Suprapubic skin (tissue), 4 donors: ENCODE measurements at regions not wholly inside any gene's neighbourhood (a gene's known extent, or its start where the extent isn't known, plus 50 kb on each side); places are given as distances from the start of the nearest gene placed in this dataset.
"Not testable (repeated sequence)": the region's sequence is repeated elsewhere in the genome, so short reads cannot be mapped to it uniquely, and the experiment has no call there.

Source experiments
- DNase-seq, 2 donors: peaks; one replicate each; pipeline ENCODE4 v3.0.0-alpha.2; 2019; ENCODE audit warnings: low spot score in 2 of 2
- H3K27ac ChIP-seq: fragments of 200-600 bp; sonication (generic); one replicate; pipeline ENCODE4 v1.5.1; 2019
- H3K27me3 ChIP-seq: fragments of 200-600 bp; sonication (generic); one replicate; pipeline ENCODE4 v1.5.1; 2019
- H3K36me3 ChIP-seq: fragments of 200-600 bp; sonication (generic); one replicate; pipeline ENCODE4 v1.5.1; 2019
- H3K4me1 ChIP-seq: fragments of 200-600 bp; sonication (generic); one replicate; pipeline ENCODE4 v1.5.1; 2019
- H3K4me3 ChIP-seq: fragments of 200-600 bp; sonication (generic); one replicate; pipeline ENCODE4 v1.5.1; 2019; ENCODE audit warnings: mild to moderate bottlenecking
- H3K9me3 ChIP-seq: fragments of 200-600 bp; sonication (generic); one replicate; pipeline ENCODE4 v1.5.1; 2019
- CTCF ChIP-seq, 2 donors: fragments of 200-600 bp in 1 of 2; fragments of 450-650 bp in 1 of 2; sonication (generic) in 1 of 2; IDR thresholded peaks; one replicate each; pipeline ENCODE4 v1.5.1; 2016 to 2019; ENCODE audit warnings: antibody characterized with exemption in 2 of 2, mild to moderate bottlenecking in 1 of 2, moderate library complexity in 1 of 2
- EP300 ChIP-seq: sonication (generic); formaldehyde crosslinking; IDR thresholded peaks from one replicate; pipeline ENCODE4 v1.6.1; 2017; ENCODE audit warnings: antibody characterized with exemption
- POLR2A ChIP-seq, 2 donors: fragments of 450-650 bp; IDR thresholded peaks; one replicate each; pipeline ENCODE4 v1.6.1; 2017; ENCODE audit warnings: antibody characterized with exemption in 2 of 2, mild to moderate bottlenecking in 2 of 2, moderate library complexity in 2 of 2
- POLR2AphosphoS5 ChIP-seq, 3 donors: sonication (generic); formaldehyde crosslinking; IDR thresholded peaks; one replicate each; pipeline ENCODE4 v1.6.1; 2017; ENCODE audit warnings: antibody characterized with exemption in 3 of 3
- WGBS: methylation state at CpG from one replicate; pipeline ENCODE4 v1.1.5; 2018; 5-methylcytosine and 5-hydroxymethylcytosine counted together

GRCh38 chr13:91247768-91248167 is 99.7 kb upstream of the MIR17HG start:
- TF ChIP-seq CTCF (IDR thresholded peaks at IDR 0.05) (no peak), POLR2A (IDR thresholded peaks at IDR 0.05) (no peak), POLR2AphosphoS5 (IDR thresholded peaks at IDR 0.05) (no peak), EP300 (no peak)
- H3K4me3 ChIP-seq, result no peak overlapping the region
- no peaks in the 10 kb centered on the region for H3K36me3 ChIP-seq
- no peaks in the 10 kb centered on the region for H3K27me3 ChIP-seq
- no peaks in the 10 kb centered on the region for H3K4me1 ChIP-seq
- H3K27ac ChIP-seq, result no peak overlapping the region
- no peaks in the 10 kb centered on the region for H3K9me3 ChIP-seq
- no peak for DNase-seq

- Histone ChIP-seq H3K36me3 (no peaks in the 10 kb centered on the region), H3K4me3 (no peak overlapping the region), H3K27ac (no peak overlapping the region), H3K9me3 (no peaks in the 10 kb centered on the region), H3K27me3 (no peaks in the 10 kb centered on the region), H3K4me1 (no peaks in the 10 kb centered on the region)
- DNase-seq, result no peak
- no peak for TF ChIP-seq POLR2A (IDR thresholded peaks at IDR 0.05)
- no peak for TF ChIP-seq CTCF (IDR thresholded peaks at IDR 0.05)
- TF ChIP-seq EP300, result no peak
- no peak for TF ChIP-seq POLR2AphosphoS5 (IDR thresholded peaks at IDR 0.05)
- WGBS, result 51% methylated on average over 4 of the region's 4 CpGs
Measured at GRCh38 chr13:91248249-91248648, 99.2 kb upstream of the MIR17HG start.

GRCh38 chr13:91249370-91249769 is 98.1 kb upstream of the MIR17HG start:
- 45% methylated on average over 2 of the region's 2 CpGs for WGBS
- H3K36me3 ChIP-seq, result no peaks in the 10 kb centered on the region
- H3K4me3 ChIP-seq, result no peak overlapping the region
- DNase-seq, result no peak
- no peaks in the 10 kb centered on the region for H3K4me1 ChIP-seq
- TF ChIP-seq EP300, result no peak
- no peak for TF ChIP-seq CTCF (IDR thresholded peaks at IDR 0.05)
- TF ChIP-seq POLR2AphosphoS5 (IDR thresholded peaks at IDR 0.05), result no peak
- H3K27me3 ChIP-seq, result no peaks in the 10 kb centered on the region
- H3K9me3 ChIP-seq, result no peaks in the 10 kb centered on the region
- H3K27ac ChIP-seq, result no peak overlapping the region

- Histone ChIP-seq H3K27ac (no peak overlapping the region), H3K9me3 (no peaks in the 10 kb centered on the region), H3K36me3 (no peaks in the 10 kb centered on the region), H3K4me1 (no peaks in the 10 kb centered on the region), H3K4me3 (no peak overlapping the region), H3K27me3 (no peaks in the 10 kb centered on the region)
- WGBS, result 55% methylated on average over 2 of the region's 2 CpGs
- no peak for TF ChIP-seq EP300
- no peak for TF ChIP-seq CTCF (IDR thresholded peaks at IDR 0.05)
- no peak for TF ChIP-seq POLR2AphosphoS5 (IDR thresholded peaks at IDR 0.05)
- TF ChIP-seq POLR2A (IDR thresholded peaks at IDR 0.05), result no peak
- no peak for DNase-seq
Measured at GRCh38 chr13:91249861-91250260, 97.6 kb upstream of the MIR17HG start.

- DNase-seq, H3K27me3 ChIP-seq, H3K27ac ChIP-seq, H3K4me1 ChIP-seq, H3K36me3 ChIP-seq, H3K9me3 ChIP-seq, H3K4me3 ChIP-seq: not testable (repeated sequence)
- WGBS, result 85% methylated on average over 4 of the region's 4 CpGs
Measured at GRCh38 chr13:91251573-91251972, 95.9 kb upstream of the MIR17HG start.

GRCh38 chr13:91264484-91264883 is 83.0 kb upstream of the MIR17HG start:
- Histone ChIP-seq H3K36me3 (no peaks in the 10 kb centered on the region), H3K4me3 (no peak overlapping the region), H3K27ac (no peak overlapping the region), H3K9me3 (no peaks in the 10 kb centered on the region), H3K4me1 (no peaks in the 10 kb centered on the region), H3K27me3 (no peaks in the 10 kb centered on the region)
- no peak for DNase-seq
- WGBS, result 97% methylated on average over 2 of the region's 2 CpGs
- TF ChIP-seq CTCF (IDR thresholded peaks at IDR 0.05) (no peak), POLR2A (IDR thresholded peaks at IDR 0.05) (no peak), EP300 (no peak), POLR2AphosphoS5 (IDR thresholded peaks at IDR 0.05) (no peak)
